SK-N-MC (cell line): ENCODE measurements at regions not wholly inside any gene's neighbourhood (a gene's known extent, or its start where the extent isn't known, plus 50 kb on each side); places are given as distances from the start of the nearest gene placed in this dataset.

Experiments used
- EZH2 ChIP-seq: fragments of 200-600 bp; sonication (generic); IDR thresholded peaks from one replicate; pipeline ENCODE4 v1.6.1; 2017; ENCODE audit warnings: antibody characterized with exemption
- POLR2AphosphoS5 ChIP-seq: IDR thresholded peaks from 2 replicates; pipeline ENCODE4 v1.6.1; 2012; ENCODE audit warnings: mild to moderate bottlenecking, low read depth, low read length, borderline replicate concordance

GRCh38 chr16:8243981-8244380 is 346.3 kb downstream of the TMEM114 start:
- no peak for TF ChIP-seq POLR2AphosphoS5
- no peak for TF ChIP-seq EZH2
